NCI-H526 (cell line): ENCODE measurements at regions not wholly inside any gene's neighbourhood (a gene's known extent, or its start where the extent isn't known, plus 50 kb on each side); places are given as distances from the start of the nearest gene placed in this dataset.

ENCODE experiments used
- DNase-seq, 2 experiments: peaks; one replicate each; lab custom pipeline; 2025; lab: John Stamatoyannopoulos, UW

GRCh38 chr4:149121023-149121404 is 678.8 kb upstream of the NR3C2 start:
- DNase-seq: no peak

- DNase-seq: no peak
Measured at GRCh38 chr4:149120331-149121022, 678.3 kb upstream of the NR3C2 start.

- DNase-seq: no peak
Measured at GRCh38 chr4:149116806-149117205, 674.6 kb upstream of the NR3C2 start.

GRCh38 chr4:149113804-149114430 is 671.7 kb upstream of the NR3C2 start:
- DNase-seq: no peak

- no peak for DNase-seq
Measured at GRCh38 chr4:149112109-149112508, 669.9 kb upstream of the NR3C2 start.

- DNase-seq: no peak
Measured at GRCh38 chr4:149110481-149110880, 668.3 kb upstream of the NR3C2 start.

GRCh38 chr4:149108626-149109025 is 666.4 kb upstream of the NR3C2 start:
- no peak for DNase-seq

- DNase-seq: no peak
Measured at GRCh38 chr4:149102765-149103164, 660.6 kb upstream of the NR3C2 start.

GRCh38 chr4:149101649-149102048 is 659.4 kb upstream of the NR3C2 start:
- DNase-seq: no peak

GRCh38 chr4:149095811-149096210 is 653.6 kb upstream of the NR3C2 start:
- no peak for DNase-seq

- DNase-seq: no peak
Measured at GRCh38 chr4:149095001-149095400, 652.8 kb upstream of the NR3C2 start.

- no peak for DNase-seq
Measured at GRCh38 chr4:149084144-149084543, 641.9 kb upstream of the NR3C2 start.

GRCh38 chr4:149077181-149077580 is 635.0 kb upstream of the NR3C2 start:
- DNase-seq: no peak

GRCh38 chr4:149076401-149076800 is 634.2 kb upstream of the NR3C2 start:
- no peak for DNase-seq

- DNase-seq: no peak
Measured at GRCh38 chr4:149072384-149072783, 630.2 kb upstream of the NR3C2 start.

- no peak for DNase-seq
Measured at GRCh38 chr4:149065753-149066152, 623.5 kb upstream of the NR3C2 start.

- DNase-seq: no peak
Measured at GRCh38 chr4:149062997-149063396, 620.8 kb upstream of the NR3C2 start.

- no peak for DNase-seq
Measured at GRCh38 chr4:149057594-149057993, 615.4 kb upstream of the NR3C2 start.

- no peak for DNase-seq
Measured at GRCh38 chr4:149056615-149057014, 614.4 kb upstream of the NR3C2 start.

GRCh38 chr4:149055624-149056023 is 613.4 kb upstream of the NR3C2 start:
- no peak for DNase-seq

GRCh38 chr4:149050840-149051239 is 608.6 kb upstream of the NR3C2 start:
- no peak for DNase-seq

GRCh38 chr4:149048451-149049143 is 606.4 kb upstream of the NR3C2 start:
- no peak for DNase-seq

- DNase-seq: no peak
Measured at GRCh38 chr4:149047368-149047767, 605.2 kb upstream of the NR3C2 start.
